ENCODE measurements at regions not wholly inside any gene's neighbourhood (a gene's known extent, or its start where the extent isn't known, plus 50 kb on each side); places are given as distances from the start of the nearest gene placed in this dataset.

DNA sequence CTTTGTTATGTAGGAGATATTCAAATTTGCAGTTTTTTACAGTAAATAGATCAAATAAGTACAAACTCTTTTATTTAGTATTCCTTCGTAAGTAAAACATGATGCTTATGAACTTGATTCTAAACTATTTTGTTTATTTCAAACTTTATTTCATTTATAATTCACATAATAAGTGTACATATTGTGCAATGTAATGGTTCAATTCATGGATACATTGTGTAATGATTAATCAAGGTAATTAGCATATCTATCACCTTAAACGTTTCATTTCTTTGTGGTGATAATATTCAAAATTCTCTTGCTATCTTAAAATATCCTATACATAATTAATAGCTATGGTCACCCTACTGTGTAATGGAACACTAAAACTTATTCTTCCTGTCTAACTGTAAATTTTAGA, 525.9 kb upstream of the ZNF804A start:
- no peak overlapping the region for H3K27ac ChIP-seq (ENCODE audit: low read depth in 2 of 2, low read length in 2 of 2)
- no peak for FAIRE-seq
- peaks cover 0 to 2% (median 0%) of the 10 kb centered on the region in 3 donors for H3K9me3 ChIP-seq (ENCODE audit: control insufficient read depth in 2 of 3, insufficient read depth in 1 of 3, low read length in 3 of 3)
- no peak overlapping the region for H3K9ac ChIP-seq (ENCODE audit: low read length in 3 of 3)
- TF ChIP-seq, protein P1, sequence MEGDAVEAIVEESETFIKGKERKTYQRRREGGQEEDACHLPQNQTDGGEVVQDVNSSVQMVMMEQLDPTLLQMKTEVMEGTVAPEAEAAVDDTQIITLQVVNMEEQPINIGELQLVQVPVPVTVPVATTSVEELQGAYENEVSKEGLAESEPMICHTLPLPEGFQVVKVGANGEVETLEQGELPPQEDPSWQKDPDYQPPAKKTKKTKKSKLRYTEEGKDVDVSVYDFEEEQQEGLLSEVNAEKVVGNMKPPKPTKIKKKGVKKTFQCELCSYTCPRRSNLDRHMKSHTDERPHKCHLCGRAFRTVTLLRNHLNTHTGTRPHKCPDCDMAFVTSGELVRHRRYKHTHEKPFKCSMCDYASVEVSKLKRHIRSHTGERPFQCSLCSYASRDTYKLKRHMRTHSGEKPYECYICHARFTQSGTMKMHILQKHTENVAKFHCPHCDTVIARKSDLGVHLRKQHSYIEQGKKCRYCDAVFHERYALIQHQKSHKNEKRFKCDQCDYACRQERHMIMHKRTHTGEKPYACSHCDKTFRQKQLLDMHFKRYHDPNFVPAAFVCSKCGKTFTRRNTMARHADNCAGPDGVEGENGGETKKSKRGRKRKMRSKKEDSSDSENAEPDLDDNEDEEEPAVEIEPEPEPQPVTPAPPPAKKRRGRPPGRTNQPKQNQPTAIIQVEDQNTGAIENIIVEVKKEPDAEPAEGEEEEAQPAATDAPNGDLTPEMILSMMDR (IDR thresholded peaks at IDR 0.05; ENCODE audit: borderline replicate concordance, extremely low read depth, insufficient read depth): no peak
- no peaks in the 10 kb centered on the region for H3K27me3 ChIP-seq (ENCODE audit: control insufficient read depth, insufficient read depth, low read length)
- no peak for DNase-seq
- H3K4me1 ChIP-seq (ENCODE audit: control insufficient read depth in 2 of 3, insufficient read depth in 2 of 3, low read depth in 1 of 3, low read length in 3 of 3): no peaks in the 10 kb centered on the region
- H3K36me3 ChIP-seq (ENCODE audit: control insufficient read depth in 2 of 3, insufficient read depth in 3 of 3, low read length in 3 of 3): no peaks in the 10 kb centered on the region
- intact Hi-C loops (cut with DNase I): no loop called here
- no peak overlapping the region for H3K4me3 ChIP-seq (ENCODE audit: low read length in 3 of 3)

DNA sequence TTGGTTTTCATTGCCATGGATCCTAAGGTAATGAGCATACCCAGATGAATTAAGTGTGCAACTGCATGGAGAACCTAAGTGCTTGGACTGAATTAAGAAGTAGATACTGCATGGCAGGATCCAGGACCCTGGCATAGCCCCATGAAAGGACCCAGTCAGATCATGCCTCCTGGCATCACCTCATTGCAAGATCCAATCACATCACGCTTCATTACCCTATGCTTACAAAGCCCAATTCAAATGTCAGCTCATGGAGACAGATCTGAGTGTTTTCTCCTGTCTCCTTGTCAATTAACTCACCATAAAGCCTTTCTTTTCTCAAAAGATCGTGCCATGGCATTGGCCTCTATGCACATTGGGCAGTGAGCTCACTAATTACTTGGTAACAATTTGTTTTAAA, 519.8 kb upstream of the ZNF804A start:
- peaks cover 0 to 2% (median 0%) of the 10 kb centered on the region in 3 donors for H3K9me3 ChIP-seq (ENCODE audit: control insufficient read depth in 2 of 3, insufficient read depth in 1 of 3, low read length in 3 of 3)
- no peaks in the 10 kb centered on the region for H3K27me3 ChIP-seq (ENCODE audit: control insufficient read depth, insufficient read depth, low read length)
- FAIRE-seq (no peak), DNase-seq (no peak)
- no peak overlapping the region for H3K27ac ChIP-seq (ENCODE audit: low read depth in 2 of 2, low read length in 2 of 2)
- H3K9ac ChIP-seq (ENCODE audit: low read length in 3 of 3): no peak overlapping the region
- no peaks in the 10 kb centered on the region for H3K36me3 ChIP-seq (ENCODE audit: control insufficient read depth in 2 of 3, insufficient read depth in 3 of 3, low read length in 3 of 3)
- intact Hi-C loops (cut with DNase I): no loop called here
- TF ChIP-seq, protein P1 (IDR thresholded peaks at IDR 0.05; ENCODE audit: borderline replicate concordance, extremely low read depth, insufficient read depth): no peak
- H3K4me3 ChIP-seq (ENCODE audit: low read length in 3 of 3): no peak overlapping the region
- no peaks in the 10 kb centered on the region for H3K4me1 ChIP-seq (ENCODE audit: control insufficient read depth in 2 of 3, insufficient read depth in 2 of 3, low read depth in 1 of 3, low read length in 3 of 3)

DNA sequence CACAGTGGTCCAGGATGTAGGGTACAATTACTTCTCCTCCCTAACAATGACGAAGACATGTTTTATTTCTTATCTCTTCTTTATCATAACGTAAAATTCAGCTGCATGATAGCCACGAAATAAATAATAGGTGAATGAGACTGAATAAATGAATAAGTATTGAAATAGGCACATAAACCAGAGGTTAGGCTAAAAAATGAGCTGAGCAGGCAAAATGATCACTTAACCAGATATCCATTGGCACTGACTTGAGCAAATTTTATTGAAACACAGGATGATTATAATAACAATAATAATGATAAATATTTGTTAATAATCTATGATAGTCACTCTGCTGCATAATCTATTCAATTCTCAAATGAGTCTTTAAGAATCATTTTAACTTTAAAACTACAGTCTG, 506.9 kb upstream of the ZNF804A start:
- Histone ChIP-seq H3K4me1 (ENCODE audit: control insufficient read depth in 2 of 3, insufficient read depth in 2 of 3, low read depth in 1 of 3, low read length in 3 of 3) (no peaks in the 10 kb centered on the region), H3K4me3 (ENCODE audit: low read length in 3 of 3) (no peak overlapping the region), H3K9me3 (ENCODE audit: control insufficient read depth in 2 of 3, insufficient read depth in 1 of 3, low read length in 3 of 3) (no peaks in the 10 kb centered on the region), H3K27me3 (ENCODE audit: control insufficient read depth, insufficient read depth, low read length) (no peaks in the 10 kb centered on the region), H3K27ac (ENCODE audit: low read depth in 2 of 2, low read length in 2 of 2) (no peak overlapping the region), H3K36me3 (ENCODE audit: control insufficient read depth in 2 of 3, insufficient read depth in 3 of 3, low read length in 3 of 3) (no peaks in the 10 kb centered on the region), H3K9ac (ENCODE audit: low read length in 3 of 3) (no peak overlapping the region)
- FAIRE-seq (no peak), DNase-seq (no peak)
- intact Hi-C loops (cut with DNase I): no loop called here
- TF ChIP-seq, protein P1 (IDR thresholded peaks at IDR 0.05; ENCODE audit: borderline replicate concordance, extremely low read depth, insufficient read depth): no peak

GRCh38 chr2:184113696-184114403, 484.5 kb upstream of the ZNF804A start:
- intact Hi-C loops (cut with DNase I): no loop called here
- no peak for FAIRE-seq
- H3K9ac ChIP-seq (ENCODE audit: low read length in 3 of 3): no peak overlapping the region
- H3K27me3 ChIP-seq (ENCODE audit: control insufficient read depth, insufficient read depth, low read length): no peaks in the 10 kb centered on the region
- TF ChIP-seq, protein P1 (IDR thresholded peaks at IDR 0.05; ENCODE audit: borderline replicate concordance, extremely low read depth, insufficient read depth): no peak
- no peaks in the 10 kb centered on the region for H3K9me3 ChIP-seq (ENCODE audit: control insufficient read depth in 2 of 3, insufficient read depth in 1 of 3, low read length in 3 of 3)
- H3K36me3 ChIP-seq (ENCODE audit: control insufficient read depth in 2 of 3, insufficient read depth in 3 of 3, low read length in 3 of 3): no peaks in the 10 kb centered on the region
- no peak overlapping the region for H3K4me3 ChIP-seq (ENCODE audit: low read length in 3 of 3)
- H3K27ac ChIP-seq (ENCODE audit: low read depth in 2 of 2, low read length in 2 of 2): no peak overlapping the region
- no peaks in the 10 kb centered on the region for H3K4me1 ChIP-seq (ENCODE audit: control insufficient read depth in 2 of 3, insufficient read depth in 2 of 3, low read depth in 1 of 3, low read length in 3 of 3)
- peak in 2 of 5 donors; percentile 3 to 30 for DNase-seq
